Calu3 (cell line): ENCODE measurements at regions not wholly inside any gene's neighbourhood (a gene's known extent, or its start where the extent isn't known, plus 50 kb on each side); places are given as distances from the start of the nearest gene placed in this dataset.
"Not testable (repeated sequence)": the region's sequence is repeated elsewhere in the genome, so short reads cannot be mapped to it uniquely, and the experiment has no call there.

Source experiments
- BruUV-seq: library from RNA; stranded (reverse); fragments of 400-500 nt; replicated peaks from 2 replicates; lab custom pipeline; 2021; lab: Mats Ljungman, UMichigan
- CTCF ChIA-PET: fragments of 300-600 bp; sonication (Branson Sonifier 250); formaldehyde crosslinking; loops from one replicate; lab custom pipeline; 2022; ENCODE audit warnings: antibody characterized with exemption; lab: Charles Lee
- DNase-seq: peaks from one replicate; pipeline ENCODE4 v3.0.0; 2022
- H3K27ac Mint-ChIP-seq: one replicate; pipeline ENCODE4 v1.8.0; 2022; ENCODE audit warnings: mixed read lengths; ENCODE audit not compliant: unreplicated experiment
- H3K27me3 Mint-ChIP-seq: one replicate; pipeline ENCODE4 v1.8.0; 2022; ENCODE audit warnings: mixed read lengths; ENCODE audit not compliant: unreplicated experiment
- H3K36me3 Mint-ChIP-seq: one replicate; pipeline ENCODE4 v1.8.0; 2022; ENCODE audit warnings: mild to moderate bottlenecking, moderate library complexity, mixed read lengths; ENCODE audit not compliant: insufficient read depth, unreplicated experiment
- H3K4me1 Mint-ChIP-seq: one replicate; pipeline ENCODE4 v1.8.0; 2022; ENCODE audit warnings: mild to moderate bottlenecking, low read depth, mixed read lengths; ENCODE audit not compliant: unreplicated experiment
- H3K4me3 Mint-ChIP-seq: one replicate; pipeline ENCODE4 v1.8.0; 2022; ENCODE audit warnings: mild to moderate bottlenecking, low read depth, moderate library complexity, mixed read lengths; ENCODE audit not compliant: unreplicated experiment
- H3K9me3 Mint-ChIP-seq: one replicate; pipeline ENCODE4 v1.8.0; 2022; ENCODE audit warnings: low read depth, mixed read lengths; ENCODE audit not compliant: unreplicated experiment
- intact Hi-C: fragments of 100-400 bp; cut with micrococcal nuclease; formaldehyde crosslinking; loops from one replicate; pipeline ENCODE4 v1.10.0; 2022; ENCODE audit not compliant: unreplicated experiment
- TF ChIP-seq, protein P1 (sequence below): fragments of 200-600 bp; IDR thresholded peaks from one replicate; pipeline ENCODE4 v1.8.0; 2022; ENCODE audit warnings: antibody characterized with exemption; ENCODE audit not compliant: unreplicated experiment

DNA sequence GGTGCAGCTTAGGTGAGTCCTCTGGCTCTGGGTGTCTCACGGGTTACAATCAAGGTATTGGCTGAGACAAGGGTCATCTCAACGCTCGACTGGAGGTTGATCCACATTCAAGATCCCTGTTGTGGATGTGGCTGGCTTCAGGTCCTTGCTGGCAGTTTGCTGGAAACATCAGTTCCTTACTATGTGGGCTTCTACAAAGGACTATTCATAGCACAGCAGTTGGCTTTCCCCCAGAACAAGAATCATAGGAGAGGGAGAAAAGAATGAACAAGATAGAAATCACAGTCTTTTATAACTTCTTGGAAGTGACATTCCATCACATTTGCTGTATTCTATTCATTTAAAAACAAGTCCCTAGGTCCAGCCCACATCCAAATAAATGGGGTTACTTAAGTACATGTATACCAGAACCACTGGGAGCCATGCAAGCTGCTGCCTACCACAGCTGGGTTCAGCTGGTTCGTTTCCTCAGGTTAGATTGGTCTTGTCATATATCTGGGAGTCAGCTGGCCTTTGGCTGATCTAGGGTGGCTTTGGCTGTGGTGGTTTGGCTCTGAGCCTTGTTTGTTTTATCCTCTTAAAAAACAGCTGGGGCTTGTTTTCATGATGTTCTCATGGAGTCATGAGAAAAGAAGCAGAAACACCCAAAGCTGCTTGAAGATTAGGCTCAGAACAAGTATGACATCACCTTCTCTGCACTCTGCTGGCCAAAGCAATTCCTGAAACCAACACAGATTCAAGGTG, 433.2 kb upstream of the SPTLC3 start:
- CTCF ChIA-PET, result no interaction called here
- Mint-ChIP-seq H3K27me3 (no peaks in the 10 kb centered on the region), H3K27ac (no peak overlapping the region), H3K4me1 (peaks cover 13% of the 10 kb centered on the region), H3K9me3 (no peaks in the 10 kb centered on the region), H3K36me3 (no peaks in the 10 kb centered on the region), H3K4me3 (no peak overlapping the region)
- intact Hi-C loops, result no loop called here
- DNase-seq, result no peak
- BruUV-seq, result no TSS peak
- TF ChIP-seq, protein P1, sequence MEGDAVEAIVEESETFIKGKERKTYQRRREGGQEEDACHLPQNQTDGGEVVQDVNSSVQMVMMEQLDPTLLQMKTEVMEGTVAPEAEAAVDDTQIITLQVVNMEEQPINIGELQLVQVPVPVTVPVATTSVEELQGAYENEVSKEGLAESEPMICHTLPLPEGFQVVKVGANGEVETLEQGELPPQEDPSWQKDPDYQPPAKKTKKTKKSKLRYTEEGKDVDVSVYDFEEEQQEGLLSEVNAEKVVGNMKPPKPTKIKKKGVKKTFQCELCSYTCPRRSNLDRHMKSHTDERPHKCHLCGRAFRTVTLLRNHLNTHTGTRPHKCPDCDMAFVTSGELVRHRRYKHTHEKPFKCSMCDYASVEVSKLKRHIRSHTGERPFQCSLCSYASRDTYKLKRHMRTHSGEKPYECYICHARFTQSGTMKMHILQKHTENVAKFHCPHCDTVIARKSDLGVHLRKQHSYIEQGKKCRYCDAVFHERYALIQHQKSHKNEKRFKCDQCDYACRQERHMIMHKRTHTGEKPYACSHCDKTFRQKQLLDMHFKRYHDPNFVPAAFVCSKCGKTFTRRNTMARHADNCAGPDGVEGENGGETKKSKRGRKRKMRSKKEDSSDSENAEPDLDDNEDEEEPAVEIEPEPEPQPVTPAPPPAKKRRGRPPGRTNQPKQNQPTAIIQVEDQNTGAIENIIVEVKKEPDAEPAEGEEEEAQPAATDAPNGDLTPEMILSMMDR, result no peak

DNA sequence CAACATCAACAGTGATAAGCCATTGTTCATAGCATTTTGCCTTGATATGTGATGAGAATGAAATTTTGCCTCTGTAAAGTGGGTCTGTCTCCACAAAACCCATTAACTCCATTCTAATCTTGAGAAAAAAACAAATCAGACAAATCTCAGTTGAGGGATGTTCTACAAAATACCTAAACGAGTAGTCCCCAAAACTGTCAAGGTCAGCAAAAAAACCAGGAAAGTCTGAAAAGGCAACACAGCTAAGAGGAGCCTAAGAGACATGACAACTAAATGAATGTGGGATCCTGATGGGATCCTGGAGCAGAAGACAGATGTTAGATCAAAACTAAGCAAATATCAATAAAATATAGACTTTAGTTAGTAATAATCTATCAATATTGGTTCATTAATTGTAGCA, 431.6 kb upstream of the SPTLC3 start:
- Mint-ChIP-seq H3K36me3 (no peaks in the 10 kb centered on the region), H3K9me3 (peaks cover 2% of the 10 kb centered on the region), H3K27me3 (no peaks in the 10 kb centered on the region), H3K4me3 (no peak overlapping the region), H3K27ac (no peak overlapping the region), H3K4me1 (peaks cover 13% of the 10 kb centered on the region)
- no TSS peak for BruUV-seq
- intact Hi-C loops, result no loop called here
- CTCF ChIA-PET, result no interaction called here
- TF ChIP-seq, protein P1, result no peak
- DNase-seq, result no peak

DNA sequence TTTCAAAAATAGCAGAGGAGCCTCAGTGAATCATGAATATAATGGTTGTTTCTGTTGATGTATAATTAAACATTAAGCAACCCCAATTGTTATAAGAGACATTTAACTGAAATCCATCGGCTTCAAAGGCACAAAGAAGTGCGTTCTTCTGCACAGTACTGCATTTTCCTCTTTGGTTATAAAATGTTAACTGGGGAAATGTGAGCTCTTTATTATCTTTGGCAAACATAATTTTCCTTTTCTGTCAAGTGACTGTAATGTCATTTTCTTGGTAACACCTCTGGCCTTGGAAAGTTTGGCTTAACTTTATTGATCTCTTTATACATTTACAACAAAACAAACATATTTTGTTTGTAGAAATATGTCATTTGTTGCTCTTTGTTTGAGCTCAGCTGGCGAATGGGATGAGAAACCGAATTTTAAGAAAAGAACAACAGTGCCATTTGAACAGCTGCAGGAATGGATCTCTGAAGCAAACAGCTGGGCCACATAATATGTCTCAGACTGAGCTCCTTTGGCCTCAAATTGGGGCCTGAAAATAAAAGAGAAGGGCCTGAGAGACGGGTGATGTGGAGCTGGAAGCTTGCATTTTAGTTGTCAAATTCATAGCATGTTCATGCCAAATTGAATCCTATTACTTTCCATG, 427.0 kb upstream of the SPTLC3 start:
- DNase-seq, result no peak
- Mint-ChIP-seq H3K36me3 (no peaks in the 10 kb centered on the region), H3K27ac (no peak overlapping the region), H3K4me1 (no peaks in the 10 kb centered on the region), H3K9me3 (peaks cover 2% of the 10 kb centered on the region), H3K27me3 (no peaks in the 10 kb centered on the region), H3K4me3 (no peak overlapping the region)
- intact Hi-C loops, result no loop called here
- BruUV-seq, result no TSS peak
- TF ChIP-seq, protein P1, result no peak
- CTCF ChIA-PET, result interaction anchor here (0.5 to 0.8 kb wide), 4 partner anchors 41 to 1034 kb away, joined by 3 to 6 read pairs (median 5); no protein-coding TSS in a partner anchor

DNA sequence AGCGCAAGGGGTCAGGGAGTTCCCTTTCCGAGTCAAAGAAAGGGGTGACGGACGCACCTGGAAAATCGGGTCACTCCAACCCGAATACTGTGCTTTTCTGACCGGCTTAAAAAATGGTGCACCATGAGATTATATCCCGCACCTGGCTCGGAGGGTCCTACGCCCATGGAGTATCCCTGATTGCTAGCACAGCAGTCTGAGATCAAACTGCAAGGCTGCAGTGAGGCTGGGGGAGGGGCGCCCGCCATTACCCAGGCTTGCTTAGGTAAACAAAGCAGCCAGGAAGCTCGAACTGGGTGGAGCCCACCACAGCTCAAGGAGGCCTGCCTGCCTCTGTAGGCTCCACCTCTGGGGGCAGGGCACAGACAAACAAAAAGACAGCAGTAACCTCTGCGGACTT, 426.1 kb upstream of the SPTLC3 start:
- intact Hi-C loops, H3K9me3 Mint-ChIP-seq, H3K27ac Mint-ChIP-seq, H3K4me3 Mint-ChIP-seq, DNase-seq, BruUV-seq, H3K36me3 Mint-ChIP-seq, H3K27me3 Mint-ChIP-seq, H3K4me1 Mint-ChIP-seq, CTCF ChIA-PET: not testable (repeated sequence)
